ENCODE measurements at regions not wholly inside any gene's neighbourhood (a gene's known extent, or its start where the extent isn't known, plus 50 kb on each side); places are given as distances from the start of the nearest gene placed in this dataset.

DNA sequence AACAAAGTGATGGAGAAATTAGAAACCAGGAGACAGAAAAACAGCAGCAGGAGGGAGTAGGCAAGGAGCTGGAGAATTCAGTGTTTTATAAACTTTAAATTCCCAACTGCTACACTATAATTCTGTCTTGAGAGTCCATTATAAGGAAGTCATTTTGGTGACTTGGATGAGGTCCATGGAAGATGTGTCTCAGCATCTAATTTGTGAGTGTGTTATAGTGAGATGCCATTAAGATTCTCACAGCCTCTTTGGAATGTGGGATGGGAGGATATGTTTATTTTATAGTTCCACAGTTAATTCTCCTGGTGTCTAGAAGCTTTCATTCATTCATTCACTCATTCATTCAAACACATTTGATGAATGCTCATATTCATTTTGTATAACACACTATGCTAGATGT lies 206.0 kb upstream of the MYOCD start:
- H3K4me3 ChIP-seq (ENCODE audit: low read depth in 1 of 2, low read length in 2 of 2), result no peak overlapping the region
- peak overlapping the region; percentile 49 for H3K27ac ChIP-seq (ENCODE audit: low read depth, low read length)
- no peaks in the 10 kb centered on the region for H3K9me3 ChIP-seq (ENCODE audit: low read length)
- H3K27me3 ChIP-seq (ENCODE audit: control insufficient read depth in 1 of 2, insufficient read depth in 2 of 2, low read length in 2 of 2), result no peaks in the 10 kb centered on the region
- H3K9ac ChIP-seq (ENCODE audit: low read length), result no peak overlapping the region
- H3K36me3 ChIP-seq (ENCODE audit: insufficient read depth, low read length), result no peaks in the 10 kb centered on the region
- peaks cover 32% of the 10 kb centered on the region for H3K4me1 ChIP-seq (ENCODE audit: insufficient read depth, low read length)

DNA sequence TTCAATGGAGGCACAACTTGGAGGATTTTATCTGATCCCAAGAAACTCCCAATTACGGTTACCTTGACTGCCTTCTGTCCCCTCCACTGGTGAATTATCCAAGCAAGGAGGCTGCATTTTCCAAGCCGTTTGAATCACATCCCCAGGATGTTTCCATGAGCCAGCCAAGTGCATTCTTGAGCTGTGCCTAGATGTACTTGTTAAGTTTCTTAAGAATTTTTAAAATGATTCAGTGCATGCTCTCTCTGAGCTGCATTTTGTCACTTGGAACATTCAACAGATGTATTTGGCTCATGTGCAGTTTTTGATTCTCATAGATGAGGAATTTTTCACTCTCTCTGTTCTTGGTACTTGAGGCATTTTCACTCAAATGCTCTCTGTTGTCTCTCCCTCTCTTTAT lies 202.6 kb upstream of the MYOCD start:
- H3K4me1 ChIP-seq (ENCODE audit: insufficient read depth, low read length), result peaks cover 47% of the 10 kb centered on the region
- H3K9me3 ChIP-seq (ENCODE audit: low read length), result no peaks in the 10 kb centered on the region
- H3K27ac ChIP-seq (ENCODE audit: low read depth, low read length), result peak overlapping the region; percentile 47
- no peaks in the 10 kb centered on the region for H3K36me3 ChIP-seq (ENCODE audit: insufficient read depth, low read length)
- no peaks in the 10 kb centered on the region for H3K27me3 ChIP-seq (ENCODE audit: control insufficient read depth in 1 of 2, insufficient read depth in 2 of 2, low read length in 2 of 2)
- H3K9ac ChIP-seq (ENCODE audit: low read length), result no peak overlapping the region
- H3K4me3 ChIP-seq (ENCODE audit: low read depth in 1 of 2, low read length in 2 of 2), result no peak overlapping the region

DNA sequence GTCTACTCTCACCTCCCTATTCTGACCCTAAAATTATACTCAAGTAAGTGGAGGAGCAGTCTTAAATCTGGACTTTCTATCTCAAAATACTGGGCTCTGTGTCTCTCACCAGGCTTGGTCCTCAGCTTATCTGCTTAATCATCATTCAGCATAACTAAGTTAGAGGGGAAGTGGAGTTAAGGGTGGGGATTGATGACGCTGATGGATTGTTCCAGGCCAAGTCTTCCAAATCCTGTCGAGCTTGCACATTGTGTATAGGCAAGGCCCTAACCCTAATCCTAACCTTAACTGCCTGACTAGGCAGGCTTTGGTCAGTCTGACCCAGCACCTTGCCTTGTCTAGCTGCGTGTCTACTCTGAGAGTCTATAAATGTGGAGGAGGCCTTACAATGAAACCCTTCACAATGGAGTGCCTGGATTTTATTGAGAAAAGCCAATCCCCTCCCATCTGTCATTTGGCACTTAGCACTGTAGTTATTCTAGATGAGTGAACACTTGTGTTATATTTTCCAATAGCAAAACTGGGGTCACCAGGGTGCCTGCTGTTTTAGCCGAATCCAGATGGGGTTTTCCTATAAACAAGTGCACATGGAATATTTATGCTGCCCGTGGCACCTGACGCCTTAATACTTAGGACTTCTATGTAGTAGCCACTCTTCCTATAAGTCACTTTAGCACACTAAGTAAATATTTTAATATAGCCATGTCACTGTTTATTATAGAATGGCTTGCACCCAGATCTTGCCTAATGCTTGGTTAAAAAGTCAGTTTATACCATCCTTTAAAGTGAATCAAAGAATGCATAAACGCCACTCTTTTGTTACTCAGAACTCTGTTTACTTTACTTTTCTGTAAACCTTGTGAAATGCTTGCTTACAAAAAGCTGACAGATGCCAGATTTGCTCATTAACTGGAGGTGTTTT lies 193.2 kb upstream of the MYOCD start:
- no peak overlapping the region for H3K4me3 ChIP-seq (ENCODE audit: low read depth in 1 of 2, low read length in 2 of 2)
- no peaks in the 10 kb centered on the region for H3K27me3 ChIP-seq (ENCODE audit: control insufficient read depth in 1 of 2, insufficient read depth in 2 of 2, low read length in 2 of 2)
- H3K4me1 ChIP-seq (ENCODE audit: insufficient read depth, low read length), result peaks cover 34% of the 10 kb centered on the region
- H3K36me3 ChIP-seq (ENCODE audit: insufficient read depth, low read length), result no peaks in the 10 kb centered on the region
- no peak overlapping the region for H3K9ac ChIP-seq (ENCODE audit: low read length)
- no peaks in the 10 kb centered on the region for H3K9me3 ChIP-seq (ENCODE audit: low read length)
- H3K27ac ChIP-seq (ENCODE audit: low read depth, low read length), result peak overlapping the region; percentile 71

DNA sequence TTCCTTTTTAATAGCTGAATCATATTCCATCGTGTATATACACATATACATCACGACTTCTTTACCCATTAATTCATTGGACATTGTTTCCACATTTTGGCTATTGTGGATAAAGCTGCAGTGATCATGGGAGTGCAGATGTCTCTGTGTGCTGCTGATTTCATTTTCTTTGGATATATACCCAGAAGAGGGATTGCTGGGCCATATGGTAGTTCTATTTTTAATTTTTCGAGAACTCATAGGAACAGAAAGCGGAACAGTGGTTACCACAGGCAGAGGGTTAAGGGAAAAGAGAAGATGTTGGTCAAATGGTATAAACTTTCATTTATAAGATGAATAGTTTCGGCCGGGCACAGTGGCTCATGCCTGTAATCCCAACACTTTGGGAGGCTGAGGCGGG lies 187.4 kb upstream of the MYOCD start:
- Histone ChIP-seq H3K36me3 (ENCODE audit: insufficient read depth, low read length) (no peaks in the 10 kb centered on the region), H3K27me3 (ENCODE audit: control insufficient read depth in 1 of 2, insufficient read depth in 2 of 2, low read length in 2 of 2) (no peaks in the 10 kb centered on the region), H3K4me1 (ENCODE audit: insufficient read depth, low read length) (no peaks in the 10 kb centered on the region), H3K4me3 (ENCODE audit: low read depth in 1 of 2, low read length in 2 of 2) (no peak overlapping the region), H3K9ac (ENCODE audit: low read length) (no peak overlapping the region), H3K9me3 (ENCODE audit: low read length) (no peaks in the 10 kb centered on the region), H3K27ac (ENCODE audit: low read depth, low read length) (no peak overlapping the region)

DNA sequence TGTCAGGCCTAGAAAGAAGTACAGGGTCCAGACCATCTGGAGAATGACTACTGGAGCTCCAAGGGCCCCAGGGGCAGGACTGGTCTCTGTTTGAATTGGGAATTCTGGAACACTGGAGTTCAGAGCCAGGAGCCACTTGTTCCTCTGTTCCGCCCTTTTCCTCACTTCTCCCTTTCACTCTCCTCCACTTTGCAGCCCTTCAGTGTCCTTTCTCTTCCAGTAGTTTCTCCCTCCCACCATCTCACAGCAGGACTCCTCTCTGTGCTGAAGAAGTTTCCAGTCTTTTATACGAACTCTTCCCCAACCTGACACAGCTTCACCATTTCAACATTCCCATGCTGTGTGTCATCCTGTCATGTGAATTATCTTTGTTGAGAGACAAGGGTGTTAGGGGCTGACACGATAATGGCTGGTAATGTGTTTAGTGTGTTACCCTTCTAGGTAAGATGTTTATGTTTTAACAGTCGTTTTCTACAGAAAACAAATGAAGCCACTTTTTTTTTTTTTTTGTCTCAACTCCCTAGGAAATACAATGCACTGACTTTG lies 180.3 kb upstream of the MYOCD start:
- no peaks in the 10 kb centered on the region for H3K27me3 ChIP-seq (ENCODE audit: control insufficient read depth in 1 of 2, insufficient read depth in 2 of 2, low read length in 2 of 2)
- no peaks in the 10 kb centered on the region for H3K36me3 ChIP-seq (ENCODE audit: insufficient read depth, low read length)

DNA sequence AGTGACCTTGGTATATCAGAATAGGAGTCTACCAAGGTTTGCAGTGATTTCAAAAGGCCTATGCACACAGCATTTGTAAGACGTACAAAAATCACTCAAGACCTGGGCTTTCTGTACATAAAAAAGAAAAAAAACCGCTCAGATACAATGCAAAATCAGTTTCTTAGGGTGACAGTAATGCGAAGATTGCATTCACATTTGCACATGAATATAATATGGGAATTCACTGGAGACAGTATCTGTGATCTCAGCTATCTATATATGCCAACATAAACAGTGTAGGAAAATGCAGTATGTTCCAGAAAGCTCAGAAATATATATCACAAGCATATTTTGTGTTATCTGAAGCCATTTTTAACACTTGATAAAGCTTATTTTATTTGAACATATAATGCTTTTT lies 176.4 kb upstream of the MYOCD start:
- no peaks in the 10 kb centered on the region for H3K9me3 ChIP-seq (ENCODE audit: low read length)
- no peaks in the 10 kb centered on the region for H3K27me3 ChIP-seq (ENCODE audit: control insufficient read depth in 1 of 2, insufficient read depth in 2 of 2, low read length in 2 of 2)
- peaks cover 8% of the 10 kb centered on the region for H3K4me1 ChIP-seq (ENCODE audit: insufficient read depth, low read length)
- H3K9ac ChIP-seq (ENCODE audit: low read length), result no peak overlapping the region
- no peaks in the 10 kb centered on the region for H3K36me3 ChIP-seq (ENCODE audit: insufficient read depth, low read length)
- H3K27ac ChIP-seq (ENCODE audit: low read depth, low read length), result no peak overlapping the region
- no peak overlapping the region for H3K4me3 ChIP-seq (ENCODE audit: low read depth in 1 of 2, low read length in 2 of 2)

More for the DNA sequence above, 180.3 kb upstream of the MYOCD start:
- Histone ChIP-seq H3K9ac (ENCODE audit: low read length) (no peak overlapping the region), H3K4me3 (ENCODE audit: low read depth in 1 of 2, low read length in 2 of 2) (no peak overlapping the region), H3K4me1 (ENCODE audit: insufficient read depth, low read length) (peaks cover 8% of the 10 kb centered on the region), H3K9me3 (ENCODE audit: low read length) (no peaks in the 10 kb centered on the region), H3K27ac (ENCODE audit: low read depth, low read length) (no peak overlapping the region)

DNA sequence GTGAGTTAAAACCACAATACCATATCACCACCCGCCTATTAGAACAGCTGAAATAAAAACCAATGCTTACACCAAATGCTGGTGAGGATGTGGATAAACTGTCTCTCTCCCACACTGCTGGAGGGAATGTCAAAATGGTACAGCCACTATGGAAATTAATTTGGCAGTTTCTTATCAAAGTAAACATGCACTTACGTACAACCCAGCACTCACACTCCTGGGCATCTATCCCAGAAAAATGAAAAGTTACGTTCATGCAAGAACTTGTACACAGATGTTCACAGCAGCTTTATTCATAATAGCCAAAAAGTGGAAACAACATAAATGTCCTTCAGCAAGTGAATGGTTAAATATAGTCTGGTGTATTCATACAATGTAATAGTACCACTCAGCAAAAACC lies 173.2 kb upstream of the MYOCD start:
- Histone ChIP-seq H3K4me3 (ENCODE audit: low read depth in 1 of 2, low read length in 2 of 2) (no peak overlapping the region), H3K36me3 (ENCODE audit: insufficient read depth, low read length) (no peaks in the 10 kb centered on the region), H3K27ac (ENCODE audit: low read depth, low read length) (no peak overlapping the region), H3K4me1 (ENCODE audit: insufficient read depth, low read length) (peaks cover 15% of the 10 kb centered on the region), H3K27me3 (ENCODE audit: control insufficient read depth in 1 of 2, insufficient read depth in 2 of 2, low read length in 2 of 2) (no peaks in the 10 kb centered on the region), H3K9me3 (ENCODE audit: low read length) (no peaks in the 10 kb centered on the region), H3K9ac (ENCODE audit: low read length) (no peak overlapping the region)

DNA sequence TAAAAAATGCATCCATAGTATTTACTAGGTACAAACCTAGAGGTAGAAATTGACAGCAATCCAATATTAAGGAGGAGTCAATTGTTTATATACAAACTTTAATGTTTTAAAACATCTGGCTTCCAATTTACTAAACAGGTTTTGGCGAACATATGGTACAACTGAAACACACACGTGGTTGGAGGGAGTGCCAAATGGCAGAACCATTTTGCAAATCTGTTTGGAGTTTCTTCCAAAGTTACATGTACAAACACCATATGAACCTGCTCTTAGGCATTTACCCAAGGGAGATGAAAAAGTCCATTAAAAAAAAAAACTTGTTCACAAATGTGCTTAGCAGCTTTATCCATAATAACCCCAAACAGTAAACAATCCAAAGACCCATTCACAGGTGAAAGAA lies 159.8 kb upstream of the MYOCD start:
- Histone ChIP-seq H3K4me3 (ENCODE audit: low read depth in 1 of 2, low read length in 2 of 2) (no peak overlapping the region), H3K9me3 (ENCODE audit: low read length) (no peaks in the 10 kb centered on the region), H3K27me3 (ENCODE audit: control insufficient read depth in 1 of 2, insufficient read depth in 2 of 2, low read length in 2 of 2) (no peaks in the 10 kb centered on the region), H3K4me1 (ENCODE audit: insufficient read depth, low read length) (no peaks in the 10 kb centered on the region), H3K27ac (ENCODE audit: low read depth, low read length) (no peak overlapping the region), H3K9ac (ENCODE audit: low read length) (no peak overlapping the region), H3K36me3 (ENCODE audit: insufficient read depth, low read length) (no peaks in the 10 kb centered on the region)

DNA sequence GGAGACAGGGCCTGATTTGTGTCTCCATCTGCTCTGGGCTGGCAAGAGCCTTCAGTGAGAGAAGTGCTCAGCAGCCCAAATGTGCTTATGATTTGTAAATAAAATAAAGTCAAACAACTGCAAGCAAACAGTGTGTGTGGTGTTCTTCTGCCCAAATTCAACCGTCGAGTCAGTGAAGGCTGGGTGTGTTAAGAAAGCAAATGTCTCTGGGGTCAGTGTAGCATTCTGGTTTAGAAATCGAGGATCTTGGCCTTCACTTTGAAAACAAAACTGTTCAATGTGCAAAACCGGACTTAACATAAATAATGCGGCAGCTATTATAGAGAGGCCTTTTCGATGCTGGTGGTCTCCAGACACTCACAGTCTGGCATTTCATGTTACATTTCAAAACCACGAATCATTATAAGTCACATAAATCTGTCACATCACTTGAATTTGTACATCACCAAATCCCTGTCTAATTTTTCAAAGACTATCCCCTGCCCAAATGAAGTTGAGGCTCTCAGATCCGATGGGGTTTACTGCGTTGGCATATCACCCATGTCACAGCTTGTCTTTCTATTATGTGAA lies 158.6 kb upstream of the MYOCD start:
- Histone ChIP-seq H3K4me1 (ENCODE audit: insufficient read depth, low read length) (no peaks in the 10 kb centered on the region), H3K9me3 (ENCODE audit: low read length) (no peaks in the 10 kb centered on the region), H3K36me3 (ENCODE audit: insufficient read depth, low read length) (no peaks in the 10 kb centered on the region), H3K4me3 (ENCODE audit: low read depth in 1 of 2, low read length in 2 of 2) (no peak overlapping the region), H3K27me3 (ENCODE audit: control insufficient read depth in 1 of 2, insufficient read depth in 2 of 2, low read length in 2 of 2) (no peaks in the 10 kb centered on the region), H3K9ac (ENCODE audit: low read length) (no peak overlapping the region), H3K27ac (ENCODE audit: low read depth, low read length) (no peak overlapping the region)

DNA sequence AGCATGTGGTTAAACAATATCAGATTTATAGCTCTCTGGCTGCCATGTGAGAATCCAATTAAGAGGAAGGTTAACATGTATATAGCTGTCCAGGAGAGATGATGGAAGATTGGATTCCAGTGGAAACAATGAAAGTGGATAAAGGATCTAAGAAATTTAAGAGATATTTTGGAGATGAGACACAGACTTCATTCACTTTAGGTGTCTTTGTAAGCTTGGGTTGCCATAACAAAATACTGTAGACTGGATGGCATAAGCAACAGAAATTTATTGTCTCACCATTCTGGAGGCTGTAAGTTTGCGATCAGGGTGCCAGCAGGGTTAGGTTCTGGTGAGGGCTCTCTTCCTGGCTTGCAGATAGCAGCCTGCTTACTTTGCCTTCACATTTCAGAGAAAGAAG lies 155.9 kb upstream of the MYOCD start:
- Histone ChIP-seq H3K27ac (ENCODE audit: low read depth, low read length) (no peak overlapping the region), H3K4me3 (ENCODE audit: low read depth in 1 of 2, low read length in 2 of 2) (no peak overlapping the region)

DNA sequence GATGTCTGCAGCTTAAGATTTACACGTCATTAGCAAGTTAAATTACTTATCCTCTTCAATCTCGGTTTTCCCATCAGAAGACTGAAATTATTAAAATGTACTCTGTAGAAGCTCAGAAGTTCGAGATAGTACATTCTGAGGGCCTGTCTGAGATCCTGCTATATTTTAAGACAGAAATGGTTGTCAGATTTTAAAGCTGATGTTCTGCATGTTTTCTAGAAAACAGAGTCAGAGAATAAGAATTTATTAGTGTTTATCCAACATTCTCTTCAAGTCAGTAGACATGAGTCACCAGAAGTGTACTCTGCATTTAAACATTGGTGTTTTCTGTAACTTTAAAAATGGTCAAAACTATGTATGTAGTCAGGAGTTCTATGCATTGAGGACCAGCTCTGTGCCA lies 155.2 kb upstream of the MYOCD start:
- no peaks in the 10 kb centered on the region for H3K27me3 ChIP-seq (ENCODE audit: control insufficient read depth in 1 of 2, insufficient read depth in 2 of 2, low read length in 2 of 2)
- H3K4me1 ChIP-seq (ENCODE audit: insufficient read depth, low read length), result peaks cover 25% of the 10 kb centered on the region
- no peak overlapping the region for H3K27ac ChIP-seq (ENCODE audit: low read depth, low read length)
- no peak overlapping the region for H3K4me3 ChIP-seq (ENCODE audit: low read depth in 1 of 2, low read length in 2 of 2)
- no peaks in the 10 kb centered on the region for H3K36me3 ChIP-seq (ENCODE audit: insufficient read depth, low read length)
- H3K9ac ChIP-seq (ENCODE audit: low read length), result no peak overlapping the region
- H3K9me3 ChIP-seq (ENCODE audit: low read length), result no peaks in the 10 kb centered on the region

More for the DNA sequence above, 155.9 kb upstream of the MYOCD start:
- Histone ChIP-seq H3K27me3 (ENCODE audit: control insufficient read depth in 1 of 2, insufficient read depth in 2 of 2, low read length in 2 of 2) (no peaks in the 10 kb centered on the region), H3K4me1 (ENCODE audit: insufficient read depth, low read length) (peaks cover 17% of the 10 kb centered on the region), H3K36me3 (ENCODE audit: insufficient read depth, low read length) (no peaks in the 10 kb centered on the region), H3K9me3 (ENCODE audit: low read length) (no peaks in the 10 kb centered on the region), H3K9ac (ENCODE audit: low read length) (no peak overlapping the region)

Measured in muscle layer of colon (tissue), 2 donors.